ENCODE measurements at regions not wholly inside any gene's neighbourhood (a gene's known extent, or its start where the extent isn't known, plus 50 kb on each side); places are given as distances from the start of the nearest gene placed in this dataset.

- no peak for TF ChIP-seq POLR2AphosphoS5 (IDR thresholded peaks at IDR 0.05; ENCODE audit: insufficient read depth in 1 of 2, low read depth in 1 of 2)
- no peak for TF ChIP-seq CTCF (IDR thresholded peaks at IDR 0.05)
- no peak for TF ChIP-seq POLR2A (IDR thresholded peaks at IDR 0.05)
These were observed 270.4 kb downstream of the PREX1 start for GRCh38 chr20:48557380-48557779.
